Prostate gland (tissue), 2 donors: ENCODE measurements at regions not wholly inside any gene's neighbourhood (a gene's known extent, or its start where the extent isn't known, plus 50 kb on each side); places are given as distances from the start of the nearest gene placed in this dataset.

Experiments used
- POLR2A ChIP-seq: fragments of 450-650 bp; IDR thresholded peaks from one replicate; pipeline ENCODE4 v1.6.1; 2016; ENCODE audit warnings: antibody characterized with exemption, mild to moderate bottlenecking
- POLR2AphosphoS5 ChIP-seq: sonication (generic); formaldehyde crosslinking; IDR thresholded peaks from one replicate; pipeline ENCODE4 v1.6.1; 2017; ENCODE audit warnings: antibody characterized with exemption
- TF ChIP-seq, protein P1 (sequence below), 4 experiments: fragments of 200-600 bp in 2 of 4; fragments of 450-650 bp in 2 of 4; sonication (generic) in 2 of 4; IDR thresholded peaks; 1 replicate in 3 of 4; 2 replicates in 1 of 4; pipeline ENCODE4 v1.5.1; 2016 to 2019; ENCODE audit warnings: antibody characterized with exemption in 4 of 4, mild to moderate bottlenecking in 2 of 4, moderate library complexity in 2 of 4

DNA sequence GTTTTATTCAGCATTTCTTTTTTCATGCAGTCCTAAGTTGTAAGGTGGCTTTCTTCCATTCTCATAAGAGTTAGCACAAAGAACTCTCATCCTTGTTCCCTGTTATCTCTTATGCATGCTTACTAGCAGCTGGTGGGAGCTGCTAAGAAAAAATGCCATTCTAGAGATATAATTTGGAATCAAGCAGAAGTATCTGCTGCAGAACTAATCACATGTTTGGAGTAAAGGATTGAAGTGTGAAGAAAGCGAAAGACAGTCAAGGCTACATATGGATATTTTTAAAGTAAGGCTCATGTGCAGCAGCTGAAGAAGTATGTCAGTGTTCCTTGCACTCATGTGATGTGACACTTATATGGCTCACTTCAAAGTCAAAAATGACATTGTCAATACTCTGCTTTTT, 116.2 kb upstream of the PCED1B start:
- TF ChIP-seq, protein P1, sequence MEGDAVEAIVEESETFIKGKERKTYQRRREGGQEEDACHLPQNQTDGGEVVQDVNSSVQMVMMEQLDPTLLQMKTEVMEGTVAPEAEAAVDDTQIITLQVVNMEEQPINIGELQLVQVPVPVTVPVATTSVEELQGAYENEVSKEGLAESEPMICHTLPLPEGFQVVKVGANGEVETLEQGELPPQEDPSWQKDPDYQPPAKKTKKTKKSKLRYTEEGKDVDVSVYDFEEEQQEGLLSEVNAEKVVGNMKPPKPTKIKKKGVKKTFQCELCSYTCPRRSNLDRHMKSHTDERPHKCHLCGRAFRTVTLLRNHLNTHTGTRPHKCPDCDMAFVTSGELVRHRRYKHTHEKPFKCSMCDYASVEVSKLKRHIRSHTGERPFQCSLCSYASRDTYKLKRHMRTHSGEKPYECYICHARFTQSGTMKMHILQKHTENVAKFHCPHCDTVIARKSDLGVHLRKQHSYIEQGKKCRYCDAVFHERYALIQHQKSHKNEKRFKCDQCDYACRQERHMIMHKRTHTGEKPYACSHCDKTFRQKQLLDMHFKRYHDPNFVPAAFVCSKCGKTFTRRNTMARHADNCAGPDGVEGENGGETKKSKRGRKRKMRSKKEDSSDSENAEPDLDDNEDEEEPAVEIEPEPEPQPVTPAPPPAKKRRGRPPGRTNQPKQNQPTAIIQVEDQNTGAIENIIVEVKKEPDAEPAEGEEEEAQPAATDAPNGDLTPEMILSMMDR (IDR thresholded peaks at IDR 0.05), result no peak
- no peak for TF ChIP-seq POLR2AphosphoS5
- no peak for TF ChIP-seq POLR2A
